PFSK-1 (cell line): ENCODE measurements at regions not wholly inside any gene's neighbourhood (a gene's known extent, or its start where the extent isn't known, plus 50 kb on each side); places are given as distances from the start of the nearest gene placed in this dataset.

Experiments used
- FOXP2 ChIP-seq: optimal IDR thresholded peaks from 2 replicates; pipeline ENCODE3; 2011; ENCODE audit warnings: borderline replicate concordance, control low read depth, inconsistent platforms; ENCODE audit not compliant: insufficient read depth; ENCODE audit errors: extremely low read length, extremely low read depth
- POLR2AphosphoS5 ChIP-seq: IDR thresholded peaks from 2 replicates; pipeline ENCODE4 v1.6.1; 2012; ENCODE audit warnings: low read depth, mild to moderate bottlenecking, control low read depth, low read length, moderate library complexity
- REST ChIP-seq, 2 experiments: IDR thresholded peaks; 2 replicates each; pipeline versions ENCODE4 v1.6.1 to v1.8.0; 2011 to 2012; ENCODE audit warnings: low read depth in 2 of 2, low read length in 2 of 2, control low read depth in 1 of 2, inconsistent platforms in 1 of 2, mild to moderate bottlenecking in 1 of 2, moderate library complexity in 1 of 2; ENCODE audit not compliant: insufficient read depth in 1 of 2
- SIN3A ChIP-seq: IDR thresholded peaks from 2 replicates; pipeline ENCODE4 v1.6.1; 2012; ENCODE audit warnings: mild to moderate bottlenecking, low read length, moderate library complexity, borderline replicate concordance; ENCODE audit not compliant: insufficient read depth
- TAF1 ChIP-seq: IDR thresholded peaks from 2 replicates; pipeline ENCODE4 v1.6.1; 2012; ENCODE audit warnings: low read length, control low read depth, borderline replicate concordance; ENCODE audit not compliant: insufficient read depth

DNA sequence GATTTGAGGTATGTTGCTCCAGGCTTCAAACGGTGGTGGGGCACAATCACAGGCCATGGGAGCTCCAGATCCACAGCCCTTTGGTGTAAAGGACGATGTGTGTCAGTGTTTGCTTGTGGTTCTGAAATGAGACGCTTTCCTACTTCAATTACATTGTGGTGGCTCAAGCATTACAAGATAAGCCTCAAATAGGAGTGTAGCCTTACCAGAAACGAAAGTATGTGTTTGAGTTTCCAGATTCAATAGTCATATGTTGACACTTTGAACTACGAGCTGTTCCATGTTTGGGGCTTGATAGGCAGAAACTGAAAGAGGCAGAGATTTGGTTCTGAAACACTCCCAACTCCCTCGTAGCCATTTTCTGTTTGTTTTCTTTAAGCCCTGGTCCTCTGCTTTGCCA is 187.1 kb downstream of the MYLK4 start:
- no peak for TF ChIP-seq FOXP2
- TF ChIP-seq POLR2AphosphoS5, result no peak
- no peak for TF ChIP-seq TAF1
- no peak for TF ChIP-seq SIN3A
- no peak for TF ChIP-seq REST (IDR thresholded peaks at IDR 0.05; ENCODE audit: insufficient read depth in 1 of 2, low read depth in 2 of 2, low read length in 2 of 2)
